ENCODE measurements at regions not wholly inside any gene's neighbourhood (a gene's known extent, or its start where the extent isn't known, plus 50 kb on each side); places are given as distances from the start of the nearest gene placed in this dataset.
"Not testable (repeated sequence)": the region's sequence is repeated elsewhere in the genome, so short reads cannot be mapped to it uniquely, and the experiment has no call there.

GRCh38 chr9:97110696-97111095 lies 71.8 kb upstream of the CTSV start:
- Histone ChIP-seq H3K9me3 (ENCODE audit: control insufficient read depth, insufficient read depth, low read depth, low read length) (no peaks in the 10 kb centered on the region), H3K4me1 (ENCODE audit: control insufficient read depth, insufficient read depth, low read length) (no peaks in the 10 kb centered on the region), H3K36me3 (ENCODE audit: control insufficient read depth in 2 of 2, insufficient read depth in 1 of 2, low read length in 2 of 2) (no peaks in the 10 kb centered on the region), H3K27ac (ENCODE audit: extremely low read depth, low read depth, low read length) (no peak overlapping the region), H3K4me3 (ENCODE audit: low read depth, low read length) (no peak overlapping the region)
- POLR2A ChIA-PET: no interaction called here
- TF ChIP-seq HIC1 (tag by site-specific recombination; IDR thresholded peaks at IDR 0.05) (no peak), ZNF776 (tag by site-specific recombination; IDR thresholded peaks at IDR 0.05; ENCODE audit: borderline replicate concordance) (no peak), ZBTB49 (tag by site-specific recombination; IDR thresholded peaks at IDR 0.05; ENCODE audit: low read depth) (no peak), ZEB2 (tag by site-specific recombination; IDR thresholded peaks at IDR 0.05) (no peak), TSHZ1 (tag by site-specific recombination; IDR thresholded peaks at IDR 0.05; ENCODE audit: borderline replicate concordance) (no peak), ZBTB26 (tag by site-specific recombination; optimal IDR thresholded peaks at IDR 0.05) (no peak), ZNF600 (tag by site-specific recombination; IDR thresholded peaks at IDR 0.05) (no peak)
- CTCF ChIA-PET: interaction anchor here (0.8 to 1.7 kb wide), 2 partner anchors 11 to 253 kb away, joined by 3 to 15 read pairs; no protein-coding TSS in a partner anchor

GRCh38 chr9:97109194-97109811 lies 70.4 kb upstream of the CTSV start:
- CTCF ChIA-PET: interaction anchor here (0.6 to 1.7 kb wide), 7 partner anchors 67 to 1033 kb away, joined by 3 to 15 read pairs (median 3); no protein-coding TSS in a partner anchor
- peak; percentile 75 for TF ChIP-seq ZNF654 (tag by site-specific recombination; IDR thresholded peaks at IDR 0.05; ENCODE audit: low read depth)
- TF ChIP-seq ZNF629 (tag by site-specific recombination; IDR thresholded peaks at IDR 0.05): no peak
- peak; percentile 28; the same call in 1 of the 2 replicates for TF ChIP-seq TCF7L2 (IDR thresholded peaks at IDR 0.05; ENCODE audit: borderline replicate concordance, low read depth, low read length)
- H3K36me3 ChIP-seq (ENCODE audit: control insufficient read depth in 2 of 2, insufficient read depth in 1 of 2, low read length in 2 of 2): no peaks in the 10 kb centered on the region
- H3K4me3 ChIP-seq (ENCODE audit: low read depth, low read length): no peak overlapping the region
- POLR2A ChIA-PET: no interaction called here
- H3K27ac ChIP-seq (ENCODE audit: extremely low read depth, low read depth, low read length): no peak overlapping the region
- no peaks in the 10 kb centered on the region for H3K4me1 ChIP-seq (ENCODE audit: control insufficient read depth, insufficient read depth, low read length)
- H3K9me3 ChIP-seq (ENCODE audit: control insufficient read depth, insufficient read depth, low read depth, low read length): no peaks in the 10 kb centered on the region

GRCh38 chr9:97105220-97105619 lies 66.3 kb upstream of the CTSV start:
- H3K4me3 ChIP-seq (ENCODE audit: low read depth, low read length); H3K27ac ChIP-seq (ENCODE audit: extremely low read depth, low read depth, low read length); H3K36me3 ChIP-seq (ENCODE audit: control insufficient read depth in 2 of 2, insufficient read depth in 1 of 2, low read length in 2 of 2); POLR2A ChIA-PET; H3K9me3 ChIP-seq (ENCODE audit: control insufficient read depth, insufficient read depth, low read depth, low read length); H3K4me1 ChIP-seq (ENCODE audit: control insufficient read depth, insufficient read depth, low read length): not testable (repeated sequence)
- CTCF ChIA-PET: interaction anchor here (0.8 kb wide), 1 partner anchor 11 kb away, joined by 3 read pairs; no protein-coding TSS in a partner anchor

GRCh38 chr9:97103613-97104383 lies 64.9 kb upstream of the CTSV start:
- not testable (repeated sequence) for H3K27ac ChIP-seq (ENCODE audit: extremely low read depth, low read depth, low read length); H3K4me3 ChIP-seq (ENCODE audit: low read depth, low read length); H3K4me1 ChIP-seq (ENCODE audit: control insufficient read depth, insufficient read depth, low read length); H3K36me3 ChIP-seq (ENCODE audit: control insufficient read depth in 2 of 2, insufficient read depth in 1 of 2, low read length in 2 of 2); H3K9me3 ChIP-seq (ENCODE audit: control insufficient read depth, insufficient read depth, low read depth, low read length)
- ChIA-PET POLR2A (interaction anchor here (0.6 kb wide), 1 partner anchor 46 kb away, joined by 4 read pairs; no protein-coding TSS in a partner anchor), CTCF (interaction anchor here (0.6 to 0.7 kb wide), 2 partner anchors 14 to 515 kb away, joined by 3 read pairs; no protein-coding TSS in a partner anchor)

GRCh38 chr9:97099540-97099939 lies 60.6 kb upstream of the CTSV start:
- H3K9me3 ChIP-seq (ENCODE audit: control insufficient read depth, insufficient read depth, low read depth, low read length); POLR2A ChIA-PET; H3K4me1 ChIP-seq (ENCODE audit: control insufficient read depth, insufficient read depth, low read length); H3K4me3 ChIP-seq (ENCODE audit: low read depth, low read length); H3K36me3 ChIP-seq (ENCODE audit: control insufficient read depth in 2 of 2, insufficient read depth in 1 of 2, low read length in 2 of 2); H3K27ac ChIP-seq (ENCODE audit: extremely low read depth, low read depth, low read length): not testable (repeated sequence)
- CTCF ChIA-PET: interaction anchor here (0.6 kb wide), 1 partner anchor 16 kb away, joined by 3 read pairs; no protein-coding TSS in a partner anchor
